Left ventricle myocardium inferior (tissue), 1 donor: ENCODE measurements at regions not wholly inside any gene's neighbourhood (a gene's known extent, or its start where the extent isn't known, plus 50 kb on each side); places are given as distances from the start of the nearest gene placed in this dataset.

Experiments
- DNase-seq: peaks from one replicate; pipeline ENCODE4 v3.0.0-alpha.2; 2020
- H3K27ac ChIP-seq: fragments of 200-600 bp; replicated peaks from 2 replicates; pipeline ENCODE4 v1.8.0; 2021
- H3K27me3 ChIP-seq: fragments of 200-600 bp; 2 replicates; pipeline ENCODE4 v1.8.0; 2021; ENCODE audit warnings: low read depth
- H3K36me3 ChIP-seq: fragments of 200-600 bp; 2 replicates; pipeline ENCODE4 v1.8.0; 2021
- H3K4me1 ChIP-seq: fragments of 200-600 bp; 2 replicates; pipeline ENCODE4 v1.8.0; 2021
- H3K4me3 ChIP-seq: fragments of 200-600 bp; 2 replicates; pipeline ENCODE4 v1.8.0; 2021; ENCODE audit warnings: mild to moderate bottlenecking, moderate library complexity
- H3K9me3 ChIP-seq: fragments of 200-600 bp; replicated peaks from 2 replicates; pipeline ENCODE4 v1.8.0; 2021
- CTCF ChIP-seq: fragments of 200-600 bp; IDR thresholded peaks from 2 replicates; pipeline ENCODE4 v1.8.0; 2021; ENCODE audit warnings: antibody characterized with exemption, mild to moderate bottlenecking, borderline replicate concordance
- intact Hi-C: fragments of 100-400 bp; cut with micrococcal nuclease; formaldehyde crosslinking; loops from one replicate; pipeline ENCODE4 v1.11.0; 2022
- donor health status: DM: no; HTN: yes; CAD: no; lungs with severe emphysema.

- Histone ChIP-seq H3K27me3 (no peaks in the 10 kb centered on the region), H3K9me3 (peaks cover 10% of the 10 kb centered on the region), H3K27ac (no peak overlapping the region), H3K36me3 (no peaks in the 10 kb centered on the region), H3K4me3 (no peak overlapping the region), H3K4me1 (no peaks in the 10 kb centered on the region)
- intact Hi-C loops: no loop called here
- DNase-seq: no peak
- no peak for TF ChIP-seq CTCF
These were observed 143.3 kb upstream of the FREM2 start for GRCh38 chr13:38543561-38543960.

- TF ChIP-seq CTCF: no peak
- H3K27me3 ChIP-seq: no peaks in the 10 kb centered on the region
- H3K27ac ChIP-seq: no peak overlapping the region
These were observed 123.1 kb upstream of the FREM2 start for GRCh38 chr13:38563739-38564138.

GRCh38 chr13:38564256-38565150 is 122.4 kb upstream of the FREM2 start:
- Histone ChIP-seq H3K36me3 (no peaks in the 10 kb centered on the region), H3K27me3 (no peaks in the 10 kb centered on the region), H3K9me3 (no peaks in the 10 kb centered on the region), H3K4me3 (no peak overlapping the region), H3K27ac (no peak overlapping the region), H3K4me1 (no peaks in the 10 kb centered on the region)
- no peak for DNase-seq
- intact Hi-C loops: no loop called here
- TF ChIP-seq CTCF: no peak

More at GRCh38 chr13:38563739-38564138, 123.1 kb upstream of the FREM2 start:
- DNase-seq: no peak
- Histone ChIP-seq H3K36me3 (no peaks in the 10 kb centered on the region), H3K4me1 (no peaks in the 10 kb centered on the region), H3K9me3 (no peaks in the 10 kb centered on the region), H3K4me3 (no peak overlapping the region)
- intact Hi-C loops: no loop called here

GRCh38 chr13:38566023-38566422 is 120.9 kb upstream of the FREM2 start:
- H3K36me3 ChIP-seq: no peaks in the 10 kb centered on the region
- no peaks in the 10 kb centered on the region for H3K4me1 ChIP-seq
- no peak overlapping the region for H3K4me3 ChIP-seq
- no peak for DNase-seq
- H3K9me3 ChIP-seq: peaks cover 12% of the 10 kb centered on the region
- H3K27me3 ChIP-seq: no peaks in the 10 kb centered on the region
- intact Hi-C loops: no loop called here
- no peak for TF ChIP-seq CTCF
- H3K27ac ChIP-seq: no peak overlapping the region

- H3K27ac ChIP-seq: no peak overlapping the region
- H3K9me3 ChIP-seq: peaks cover 12% of the 10 kb centered on the region
- H3K27me3 ChIP-seq: no peaks in the 10 kb centered on the region
- H3K4me3 ChIP-seq: no peak overlapping the region
- no peaks in the 10 kb centered on the region for H3K4me1 ChIP-seq
- H3K36me3 ChIP-seq: no peaks in the 10 kb centered on the region
- TF ChIP-seq CTCF: no peak
- DNase-seq: no peak
- intact Hi-C loops: no loop called here
These were observed 120.4 kb upstream of the FREM2 start for GRCh38 chr13:38566519-38566918.
